ENCODE measurements at regions not wholly inside any gene's neighbourhood (a gene's known extent, or its start where the extent isn't known, plus 50 kb on each side); places are given as distances from the start of the nearest gene placed in this dataset.

- DNase-seq, result no peak
- no peak overlapping the region for H3K27ac ChIP-seq
- H3K4me1 ChIP-seq, result no peaks in the 10 kb centered on the region
- no peak overlapping the region for H3K4me3 ChIP-seq
- TF ChIP-seq, protein P1, sequence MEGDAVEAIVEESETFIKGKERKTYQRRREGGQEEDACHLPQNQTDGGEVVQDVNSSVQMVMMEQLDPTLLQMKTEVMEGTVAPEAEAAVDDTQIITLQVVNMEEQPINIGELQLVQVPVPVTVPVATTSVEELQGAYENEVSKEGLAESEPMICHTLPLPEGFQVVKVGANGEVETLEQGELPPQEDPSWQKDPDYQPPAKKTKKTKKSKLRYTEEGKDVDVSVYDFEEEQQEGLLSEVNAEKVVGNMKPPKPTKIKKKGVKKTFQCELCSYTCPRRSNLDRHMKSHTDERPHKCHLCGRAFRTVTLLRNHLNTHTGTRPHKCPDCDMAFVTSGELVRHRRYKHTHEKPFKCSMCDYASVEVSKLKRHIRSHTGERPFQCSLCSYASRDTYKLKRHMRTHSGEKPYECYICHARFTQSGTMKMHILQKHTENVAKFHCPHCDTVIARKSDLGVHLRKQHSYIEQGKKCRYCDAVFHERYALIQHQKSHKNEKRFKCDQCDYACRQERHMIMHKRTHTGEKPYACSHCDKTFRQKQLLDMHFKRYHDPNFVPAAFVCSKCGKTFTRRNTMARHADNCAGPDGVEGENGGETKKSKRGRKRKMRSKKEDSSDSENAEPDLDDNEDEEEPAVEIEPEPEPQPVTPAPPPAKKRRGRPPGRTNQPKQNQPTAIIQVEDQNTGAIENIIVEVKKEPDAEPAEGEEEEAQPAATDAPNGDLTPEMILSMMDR (IDR thresholded peaks at IDR 0.05), result no peak
- TF ChIP-seq POLR2A (IDR thresholded peaks at IDR 0.05), result no peak
- no peaks in the 10 kb centered on the region for H3K36me3 ChIP-seq
- H3K9me3 ChIP-seq, result no peaks in the 10 kb centered on the region
- H3K27me3 ChIP-seq, result no peaks in the 10 kb centered on the region
- intact Hi-C loops (cut with DNase I; ENCODE audit: low total_unique reads), result no loop called here
These were observed 448.6 kb upstream of the CDIN1 start for GRCh38 chr15:36130641-36131310.

DNA sequence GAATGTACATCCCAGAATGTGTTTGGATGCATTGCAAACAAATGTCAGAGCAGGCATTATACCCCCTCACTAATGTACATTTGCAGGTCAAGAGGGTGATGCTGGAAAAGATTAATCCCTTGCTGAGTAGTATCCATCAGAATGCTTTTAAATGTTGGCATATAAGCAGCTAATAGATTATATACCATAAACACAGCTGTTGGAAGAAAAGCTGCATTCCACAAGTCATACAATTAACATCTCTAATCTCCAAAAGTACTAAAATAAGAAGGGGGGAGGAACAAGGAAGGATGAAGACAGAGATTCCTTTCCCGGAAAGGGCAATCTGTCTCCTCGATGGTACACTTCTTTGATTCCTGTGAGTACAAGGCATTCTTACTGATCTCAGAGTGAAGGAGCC lies 445.7 kb upstream of the CDIN1 start:
- TF ChIP-seq POLR2A (IDR thresholded peaks at IDR 0.05), result no peak
- no peak for DNase-seq
- H3K4me1 ChIP-seq, result no peaks in the 10 kb centered on the region
- intact Hi-C loops (cut with DNase I; ENCODE audit: low total_unique reads), result no loop called here
- no peak overlapping the region for H3K27ac ChIP-seq
- H3K36me3 ChIP-seq, result no peaks in the 10 kb centered on the region
- no peak overlapping the region for H3K4me3 ChIP-seq
- H3K27me3 ChIP-seq, result no peaks in the 10 kb centered on the region
- no peaks in the 10 kb centered on the region for H3K9me3 ChIP-seq

- Histone ChIP-seq H3K27ac (no peak overlapping the region), H3K9me3 (no peaks in the 10 kb centered on the region), H3K4me3 (no peak overlapping the region), H3K4me1 (no peaks in the 10 kb centered on the region), H3K36me3 (no peaks in the 10 kb centered on the region), H3K27me3 (no peaks in the 10 kb centered on the region)
- TF ChIP-seq, protein P1 (IDR thresholded peaks at IDR 0.05), result no peak
- TF ChIP-seq POLR2A (IDR thresholded peaks at IDR 0.05), result no peak
- intact Hi-C loops (cut with DNase I; ENCODE audit: low total_unique reads), result no loop called here
- no peak for DNase-seq
These were observed 443.4 kb upstream of the CDIN1 start for GRCh38 chr15:36136049-36136448.

GRCh38 chr15:36152936-36153335 lies 426.5 kb upstream of the CDIN1 start:
- peaks cover 0 to 4% of the 10 kb centered on the region in 2 donors for H3K36me3 ChIP-seq
- TF ChIP-seq, protein P1 (IDR thresholded peaks at IDR 0.05), result no peak
- no peak for TF ChIP-seq POLR2A (IDR thresholded peaks at IDR 0.05)
- H3K27me3 ChIP-seq, result no peaks in the 10 kb centered on the region
- H3K9me3 ChIP-seq, result no peaks in the 10 kb centered on the region
- no peak overlapping the region for H3K4me3 ChIP-seq
- intact Hi-C loops (cut with DNase I; ENCODE audit: low total_unique reads), result no loop called here
- no peaks in the 10 kb centered on the region for H3K4me1 ChIP-seq
- no peak for DNase-seq
- H3K27ac ChIP-seq, result no peak overlapping the region

GRCh38 chr15:36156879-36157427 lies 422.5 kb upstream of the CDIN1 start:
- Histone ChIP-seq H3K9me3 (no peaks in the 10 kb centered on the region), H3K4me3 (no peak overlapping the region), H3K27ac (no peak overlapping the region), H3K27me3 (no peaks in the 10 kb centered on the region), H3K4me1 (no peaks in the 10 kb centered on the region), H3K36me3 (no peaks in the 10 kb centered on the region)
- peak in 1 of 2 donors; percentile 13 for DNase-seq
- intact Hi-C loops (cut with DNase I; ENCODE audit: low total_unique reads), result no loop called here
- TF ChIP-seq, protein P1 (IDR thresholded peaks at IDR 0.05), result no peak
- no peak for TF ChIP-seq POLR2A (IDR thresholded peaks at IDR 0.05)
